ENCODE measurements at regions not wholly inside any gene's neighbourhood (a gene's known extent, or its start where the extent isn't known, plus 50 kb on each side); places are given as distances from the start of the nearest gene placed in this dataset.
"Not testable (repeated sequence)": the region's sequence is repeated elsewhere in the genome, so short reads cannot be mapped to it uniquely, and the experiment has no call there.

- DNase-seq, result no peak
These were observed 186.2 kb upstream of the SVIL start for GRCh38 chr10:29820890-29821461.

GRCh38 chr10:29816801-29817558 is 182.2 kb upstream of the SVIL start:
- no peak for DNase-seq

GRCh38 chr10:29815572-29815971 is 180.8 kb upstream of the SVIL start:
- no peak for DNase-seq

- peak; percentile 87 for DNase-seq
These were observed 177.1 kb upstream of the SVIL start for GRCh38 chr10:29811751-29812427.

GRCh38 chr10:29810816-29811215 is 176.0 kb upstream of the SVIL start:
- DNase-seq, result no peak

GRCh38 chr10:29810231-29810630 is 175.5 kb upstream of the SVIL start:
- DNase-seq, result not testable (repeated sequence)

- DNase-seq, result no peak
These were observed 174.6 kb upstream of the SVIL start for GRCh38 chr10:29809383-29809782.

- DNase-seq, result no peak
These were observed 172.5 kb upstream of the SVIL start for GRCh38 chr10:29807163-29807806.

GRCh38 chr10:29806350-29806788 is 171.6 kb upstream of the SVIL start:
- DNase-seq, result no peak

- no peak for DNase-seq
These were observed 170.5 kb upstream of the SVIL start for GRCh38 chr10:29805134-29805723.

- peak; percentile 83 for DNase-seq
These were observed 169.5 kb upstream of the SVIL start for GRCh38 chr10:29804025-29804852.

GRCh38 chr10:29802171-29802570 is 167.4 kb upstream of the SVIL start:
- DNase-seq, result no peak

GRCh38 chr10:29798921-29799690 is 164.3 kb upstream of the SVIL start:
- no peak for DNase-seq

GRCh38 chr10:29797616-29798015 is 162.8 kb upstream of the SVIL start:
- DNase-seq, result no peak

- DNase-seq, result peak; percentile 46
These were observed 161.1 kb upstream of the SVIL start for GRCh38 chr10:29795850-29796249.

GRCh38 chr10:29794776-29795611 is 160.2 kb upstream of the SVIL start:
- DNase-seq, result peak; percentile 19

- DNase-seq, result no peak
These were observed 157.0 kb upstream of the SVIL start for GRCh38 chr10:29791773-29792172.

GRCh38 chr10:29790207-29790606 is 155.4 kb upstream of the SVIL start:
- no peak for DNase-seq

GRCh38 chr10:29788113-29788512 is 153.3 kb upstream of the SVIL start:
- DNase-seq, result no peak

GRCh38 chr10:29785701-29786100 is 150.9 kb upstream of the SVIL start:
- no peak for DNase-seq

Data from kidney glomerular epithelial cell (primary cell).